CD4-positive, alpha-beta T cell treated with Interleukin-15 for 4 hours (primary cell): ENCODE measurements at regions not wholly inside any gene's neighbourhood (a gene's known extent, or its start where the extent isn't known, plus 50 kb on each side); places are given as distances from the start of the nearest gene placed in this dataset.
"Not testable (repeated sequence)": the region's sequence is repeated elsewhere in the genome, so short reads cannot be mapped to it uniquely, and the experiment has no call there.

ENCODE experiments used
- DNase-seq: peaks from one replicate; pipeline ENCODE4 v3.0.0-alpha.2; 2020; ENCODE audit warnings: low spot score

GRCh38 chr2:7094231-7094741 is 177.1 kb downstream of the RNF144A start:
- DNase-seq: no peak

- no peak for DNase-seq
These were observed 179.6 kb downstream of the RNF144A start for GRCh38 chr2:7096726-7097352.

- peak; percentile 70 for DNase-seq
These were observed 180.2 kb downstream of the RNF144A start for GRCh38 chr2:7097353-7097895.

GRCh38 chr2:7098816-7099215 is 181.6 kb downstream of the RNF144A start:
- DNase-seq: no peak

- not testable (repeated sequence) for DNase-seq
These were observed 182.5 kb downstream of the RNF144A start for GRCh38 chr2:7099687-7100086.

- DNase-seq: no peak
These were observed 185.6 kb downstream of the RNF144A start for GRCh38 chr2:7102826-7103225.

- DNase-seq: no peak
These were observed 191.8 kb downstream of the RNF144A start for GRCh38 chr2:7108792-7109532.

- no peak for DNase-seq
These were observed 192.3 kb downstream of the RNF144A start for GRCh38 chr2:7109533-7109885.

GRCh38 chr2:7111626-7112025 is 194.4 kb downstream of the RNF144A start:
- no peak for DNase-seq

GRCh38 chr2:7115364-7115763 is 198.2 kb downstream of the RNF144A start:
- no peak for DNase-seq

- no peak for DNase-seq
These were observed 198.7 kb downstream of the RNF144A start for GRCh38 chr2:7115906-7116305.

- no peak for DNase-seq
These were observed 199.3 kb downstream of the RNF144A start for GRCh38 chr2:7116511-7116910.

- DNase-seq: no peak
These were observed 199.9 kb downstream of the RNF144A start for GRCh38 chr2:7117076-7117475.

- no peak for DNase-seq
These were observed 201.5 kb downstream of the RNF144A start for GRCh38 chr2:7118606-7119131.

GRCh38 chr2:7119132-7119835 is 202.1 kb downstream of the RNF144A start:
- DNase-seq: no peak

- no peak for DNase-seq
These were observed 204.6 kb downstream of the RNF144A start for GRCh38 chr2:7121851-7122250.

GRCh38 chr2:7127156-7127555 is 209.9 kb downstream of the RNF144A start:
- no peak for DNase-seq

- DNase-seq: no peak
These were observed 210.5 kb downstream of the RNF144A start for GRCh38 chr2:7127687-7128086.

- no peak for DNase-seq
These were observed 214.0 kb downstream of the RNF144A start for GRCh38 chr2:7131261-7131660.

- DNase-seq: no peak
These were observed 215.5 kb downstream of the RNF144A start for GRCh38 chr2:7132753-7133152.

GRCh38 chr2:7133521-7133920 is 216.3 kb downstream of the RNF144A start:
- no peak for DNase-seq

- DNase-seq: no peak
These were observed 223.1 kb downstream of the RNF144A start for GRCh38 chr2:7140306-7140705.

- no peak for DNase-seq
These were observed 228.5 kb downstream of the RNF144A start for GRCh38 chr2:7145707-7146106.
